K562 (cell line): ENCODE measurements at regions not wholly inside any gene's neighbourhood (a gene's known extent, or its start where the extent isn't known, plus 50 kb on each side); places are given as distances from the start of the nearest gene placed in this dataset.

Source experiments
- ARID1B ChIP-seq: fragments of 450-650 bp; IDR thresholded peaks from 2 replicates; pipeline ENCODE4 v1.6.1; 2016; ENCODE audit warnings: antibody characterized with exemption, mild to moderate bottlenecking, inconsistent platforms
- ATF7 ChIP-seq: fragments of 450-650 bp; IDR thresholded peaks from 2 replicates; pipeline ENCODE4 v1.7.1; 2014; ENCODE audit warnings: mild to moderate bottlenecking, moderate library complexity
- BHLHE40 ChIP-seq: IDR thresholded peaks from 2 replicates; pipeline ENCODE4 v1.6.1; 2011; ENCODE audit warnings: low read length, improper control_type of control experiment
- CBX2 ChIP-seq: fragments of 200-600 bp; sonication (generic); IDR thresholded peaks from one replicate; pipeline ENCODE4 v1.6.1; 2012; ENCODE audit warnings: mild to moderate bottlenecking, low read length, inconsistent platforms; ENCODE audit not compliant: insufficient read depth, poor library complexity, severe bottlenecking
- DPF2 ChIP-seq: fragments of 450-650 bp; IDR thresholded peaks from 2 replicates; pipeline ENCODE4 v1.6.1; 2016
- MYC ChIP-seq, 2 experiments: fragments of 250-450 bp in 1 of 2; sonication (Bioruptor Pico) in 1 of 2; IDR thresholded peaks; 2 replicates each; pipeline versions ENCODE4 v1.5.1 to v1.6.1; 2012 to 2021; ENCODE audit warnings: low read depth in 2 of 2, borderline replicate concordance in 1 of 2, improper control_type of control experiment in 1 of 2, low read length in 1 of 2, mild to moderate bottlenecking in 1 of 2, moderate library complexity in 1 of 2
- PHF8 ChIP-seq: fragments of 200-600 bp; sonication (generic); IDR thresholded peaks from 2 replicates; pipeline ENCODE4 v1.6.1; 2012; ENCODE audit warnings: mixed run types, mild to moderate bottlenecking, inconsistent platforms, low read length, moderate library complexity, borderline replicate concordance
- PPARD ChIP-seq: fragments of 250-450 bp; sonication (Bioruptor Pico); IDR thresholded peaks from 2 replicates; pipeline ENCODE4 v1.8.0; 2022; ENCODE audit warnings: inconsistent platforms, mild to moderate bottlenecking, moderate library complexity
- SETDB1 ChIP-seq: IDR thresholded peaks from one replicate; pipeline ENCODE4 v1.6.1; 2012; ENCODE audit warnings: low read length, control low read depth, inconsistent platforms
- TF ChIP-seq, protein P1 (sequence below): fragments of 450-650 bp; IDR thresholded peaks from 2 replicates; pipeline ENCODE4 v1.6.1; 2016; ENCODE audit warnings: mild to moderate bottlenecking, moderate library complexity
- TF ChIP-seq, protein P2 (sequence below): fragments of 450-650 bp; IDR thresholded peaks from 2 replicates; pipeline ENCODE4 v1.6.1; 2014; ENCODE audit warnings: low read depth, mild to moderate bottlenecking, moderate library complexity, borderline replicate concordance

DNA sequence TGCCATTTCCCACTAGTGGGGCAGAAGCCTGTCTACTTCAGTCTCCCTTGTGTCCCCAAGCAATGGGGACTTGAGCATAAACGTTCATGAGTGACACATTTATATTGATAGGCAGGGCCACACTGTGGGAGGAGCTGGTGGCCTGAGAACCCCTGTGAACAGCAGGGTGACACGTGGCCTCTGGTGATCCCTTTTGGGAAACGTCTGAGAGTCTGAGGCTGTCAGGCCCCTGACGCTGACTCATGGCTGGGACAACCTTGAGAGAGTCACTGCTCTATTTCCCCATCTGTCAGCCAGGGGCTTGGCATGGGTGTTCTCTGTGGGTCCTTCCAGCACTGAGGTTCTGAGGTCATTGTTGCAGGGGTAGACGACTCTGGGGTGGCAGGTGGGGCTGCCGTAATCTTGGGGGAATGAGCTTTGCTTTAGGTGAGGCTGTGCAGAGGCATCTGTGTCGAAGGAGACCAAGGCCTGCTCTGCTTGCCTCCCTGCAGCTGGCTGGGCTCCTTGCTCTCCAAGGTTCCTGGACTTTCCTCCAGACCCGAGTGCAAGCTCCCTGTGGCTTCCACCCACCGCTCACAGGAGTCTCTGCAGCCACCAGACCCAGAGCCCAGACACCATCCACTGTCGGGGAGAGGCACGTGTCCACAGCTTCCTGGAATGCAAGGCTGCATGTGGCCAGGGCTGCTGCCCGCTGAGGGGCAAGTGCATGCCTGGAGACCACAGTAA, 54.7 kb downstream of the SMIM38 start (continued):
- TF ChIP-seq, protein P1, sequence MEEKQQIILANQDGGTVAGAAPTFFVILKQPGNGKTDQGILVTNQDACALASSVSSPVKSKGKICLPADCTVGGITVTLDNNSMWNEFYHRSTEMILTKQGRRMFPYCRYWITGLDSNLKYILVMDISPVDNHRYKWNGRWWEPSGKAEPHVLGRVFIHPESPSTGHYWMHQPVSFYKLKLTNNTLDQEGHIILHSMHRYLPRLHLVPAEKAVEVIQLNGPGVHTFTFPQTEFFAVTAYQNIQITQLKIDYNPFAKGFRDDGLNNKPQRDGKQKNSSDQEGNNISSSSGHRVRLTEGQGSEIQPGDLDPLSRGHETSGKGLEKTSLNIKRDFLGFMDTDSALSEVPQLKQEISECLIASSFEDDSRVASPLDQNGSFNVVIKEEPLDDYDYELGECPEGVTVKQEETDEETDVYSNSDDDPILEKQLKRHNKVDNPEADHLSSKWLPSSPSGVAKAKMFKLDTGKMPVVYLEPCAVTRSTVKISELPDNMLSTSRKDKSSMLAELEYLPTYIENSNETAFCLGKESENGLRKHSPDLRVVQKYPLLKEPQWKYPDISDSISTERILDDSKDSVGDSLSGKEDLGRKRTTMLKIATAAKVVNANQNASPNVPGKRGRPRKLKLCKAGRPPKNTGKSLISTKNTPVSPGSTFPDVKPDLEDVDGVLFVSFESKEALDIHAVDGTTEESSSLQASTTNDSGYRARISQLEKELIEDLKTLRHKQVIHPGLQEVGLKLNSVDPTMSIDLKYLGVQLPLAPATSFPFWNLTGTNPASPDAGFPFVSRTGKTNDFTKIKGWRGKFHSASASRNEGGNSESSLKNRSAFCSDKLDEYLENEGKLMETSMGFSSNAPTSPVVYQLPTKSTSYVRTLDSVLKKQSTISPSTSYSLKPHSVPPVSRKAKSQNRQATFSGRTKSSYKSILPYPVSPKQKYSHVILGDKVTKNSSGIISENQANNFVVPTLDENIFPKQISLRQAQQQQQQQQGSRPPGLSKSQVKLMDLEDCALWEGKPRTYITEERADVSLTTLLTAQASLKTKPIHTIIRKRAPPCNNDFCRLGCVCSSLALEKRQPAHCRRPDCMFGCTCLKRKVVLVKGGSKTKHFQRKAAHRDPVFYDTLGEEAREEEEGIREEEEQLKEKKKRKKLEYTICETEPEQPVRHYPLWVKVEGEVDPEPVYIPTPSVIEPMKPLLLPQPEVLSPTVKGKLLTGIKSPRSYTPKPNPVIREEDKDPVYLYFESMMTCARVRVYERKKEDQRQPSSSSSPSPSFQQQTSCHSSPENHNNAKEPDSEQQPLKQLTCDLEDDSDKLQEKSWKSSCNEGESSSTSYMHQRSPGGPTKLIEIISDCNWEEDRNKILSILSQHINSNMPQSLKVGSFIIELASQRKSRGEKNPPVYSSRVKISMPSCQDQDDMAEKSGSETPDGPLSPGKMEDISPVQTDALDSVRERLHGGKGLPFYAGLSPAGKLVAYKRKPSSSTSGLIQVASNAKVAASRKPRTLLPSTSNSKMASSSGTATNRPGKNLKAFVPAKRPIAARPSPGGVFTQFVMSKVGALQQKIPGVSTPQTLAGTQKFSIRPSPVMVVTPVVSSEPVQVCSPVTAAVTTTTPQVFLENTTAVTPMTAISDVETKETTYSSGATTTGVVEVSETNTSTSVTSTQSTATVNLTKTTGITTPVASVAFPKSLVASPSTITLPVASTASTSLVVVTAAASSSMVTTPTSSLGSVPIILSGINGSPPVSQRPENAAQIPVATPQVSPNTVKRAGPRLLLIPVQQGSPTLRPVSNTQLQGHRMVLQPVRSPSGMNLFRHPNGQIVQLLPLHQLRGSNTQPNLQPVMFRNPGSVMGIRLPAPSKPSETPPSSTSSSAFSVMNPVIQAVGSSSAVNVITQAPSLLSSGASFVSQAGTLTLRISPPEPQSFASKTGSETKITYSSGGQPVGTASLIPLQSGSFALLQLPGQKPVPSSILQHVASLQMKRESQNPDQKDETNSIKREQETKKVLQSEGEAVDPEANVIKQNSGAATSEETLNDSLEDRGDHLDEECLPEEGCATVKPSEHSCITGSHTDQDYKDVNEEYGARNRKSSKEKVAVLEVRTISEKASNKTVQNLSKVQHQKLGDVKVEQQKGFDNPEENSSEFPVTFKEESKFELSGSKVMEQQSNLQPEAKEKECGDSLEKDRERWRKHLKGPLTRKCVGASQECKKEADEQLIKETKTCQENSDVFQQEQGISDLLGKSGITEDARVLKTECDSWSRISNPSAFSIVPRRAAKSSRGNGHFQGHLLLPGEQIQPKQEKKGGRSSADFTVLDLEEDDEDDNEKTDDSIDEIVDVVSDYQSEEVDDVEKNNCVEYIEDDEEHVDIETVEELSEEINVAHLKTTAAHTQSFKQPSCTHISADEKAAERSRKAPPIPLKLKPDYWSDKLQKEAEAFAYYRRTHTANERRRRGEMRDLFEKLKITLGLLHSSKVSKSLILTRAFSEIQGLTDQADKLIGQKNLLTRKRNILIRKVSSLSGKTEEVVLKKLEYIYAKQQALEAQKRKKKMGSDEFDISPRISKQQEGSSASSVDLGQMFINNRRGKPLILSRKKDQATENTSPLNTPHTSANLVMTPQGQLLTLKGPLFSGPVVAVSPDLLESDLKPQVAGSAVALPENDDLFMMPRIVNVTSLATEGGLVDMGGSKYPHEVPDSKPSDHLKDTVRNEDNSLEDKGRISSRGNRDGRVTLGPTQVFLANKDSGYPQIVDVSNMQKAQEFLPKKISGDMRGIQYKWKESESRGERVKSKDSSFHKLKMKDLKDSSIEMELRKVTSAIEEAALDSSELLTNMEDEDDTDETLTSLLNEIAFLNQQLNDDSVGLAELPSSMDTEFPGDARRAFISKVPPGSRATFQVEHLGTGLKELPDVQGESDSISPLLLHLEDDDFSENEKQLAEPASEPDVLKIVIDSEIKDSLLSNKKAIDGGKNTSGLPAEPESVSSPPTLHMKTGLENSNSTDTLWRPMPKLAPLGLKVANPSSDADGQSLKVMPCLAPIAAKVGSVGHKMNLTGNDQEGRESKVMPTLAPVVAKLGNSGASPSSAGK = peak; percentile 64
- peak; percentile 56 for TF ChIP-seq BHLHE40
- TF ChIP-seq, protein P2, sequence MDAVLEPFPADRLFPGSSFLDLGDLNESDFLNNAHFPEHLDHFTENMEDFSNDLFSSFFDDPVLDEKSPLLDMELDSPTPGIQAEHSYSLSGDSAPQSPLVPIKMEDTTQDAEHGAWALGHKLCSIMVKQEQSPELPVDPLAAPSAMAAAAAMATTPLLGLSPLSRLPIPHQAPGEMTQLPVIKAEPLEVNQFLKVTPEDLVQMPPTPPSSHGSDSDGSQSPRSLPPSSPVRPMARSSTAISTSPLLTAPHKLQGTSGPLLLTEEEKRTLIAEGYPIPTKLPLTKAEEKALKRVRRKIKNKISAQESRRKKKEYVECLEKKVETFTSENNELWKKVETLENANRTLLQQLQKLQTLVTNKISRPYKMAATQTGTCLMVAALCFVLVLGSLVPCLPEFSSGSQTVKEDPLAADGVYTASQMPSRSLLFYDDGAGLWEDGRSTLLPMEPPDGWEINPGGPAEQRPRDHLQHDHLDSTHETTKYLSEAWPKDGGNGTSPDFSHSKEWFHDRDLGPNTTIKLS = peak; percentile 62; the same call in 1 of the 2 replicates
- no peak for TF ChIP-seq SETDB1
- peak; percentile 14; the same call in 1 of the 2 replicates for TF ChIP-seq ARID1B
- peak; percentile 18; the same call in 1 of the 2 replicates for TF ChIP-seq ATF7
- TF ChIP-seq DPF2 = peak; percentile 30; the same call in 1 of the 2 replicates
- peak; percentile 65; the same call in 1 of the 2 replicates for TF ChIP-seq MYC (IDR thresholded peaks at IDR 0.05; ENCODE audit: low read depth, low read length)
- TF ChIP-seq MYC (CRISPR knock-in tag; IDR thresholded peaks at IDR 0.05; ENCODE audit: borderline replicate concordance, low read depth) = no peak
- no peak for TF ChIP-seq PPARD (CRISPR knock-in tag)
- peak; percentile 19; the same call in 1 of the 2 replicates for TF ChIP-seq PHF8
- no peak for TF ChIP-seq CBX2
